GM12878 (cell line): ENCODE measurements at regions not wholly inside any gene's neighbourhood (a gene's known extent, or its start where the extent isn't known, plus 50 kb on each side); places are given as distances from the start of the nearest gene placed in this dataset.

ENCODE experiments used
- ATAC-seq: fragments of 200-7000 bp; cut with Tn5 transposase; 3 replicates; pipeline ENCODE4 v1.9.1; 2020; ENCODE audit warnings: mild to moderate bottlenecking, moderate library complexity
- BruUV-seq: library from RNA; stranded (reverse); fragments of 400-500 nt; replicated peaks from 2 replicates; lab custom pipeline; 2021; lab: Mats Ljungman, UMichigan
- CTCF ChIA-PET: fragments of 300-600 bp; sonication (Branson Sonifier 250); formaldehyde crosslinking; extraction: SDS; loops from one replicate; lab custom pipeline; 2021; ENCODE audit warnings: inconsistent platforms; lab: Yijun Ruan, JAX
- POLR2A ChIA-PET: fragments of 350-600 bp; formaldehyde crosslinking; extraction: SDS; loops from one replicate; lab custom pipeline; 2021; ENCODE audit warnings: inconsistent platforms; lab: Charles Lee
- RAD21 ChIA-PET: fragments of 300-600 bp; sonication (Branson Sonifier 250); formaldehyde crosslinking; loops from one replicate; lab custom pipeline; 2023; ENCODE audit warnings: antibody characterized with exemption; ENCODE audit not compliant: unreplicated experiment; lab: Charles Lee
- SMC1A ChIA-PET: fragments of 300-600 bp; sonication (Branson Sonifier 250); formaldehyde crosslinking; loops from one replicate; lab custom pipeline; 2023; ENCODE audit not compliant: unreplicated experiment, uncharacterized antibody; lab: Charles Lee
- DNase-seq: peaks from one replicate; pipeline ENCODE4 v3.0.0-alpha.2; 2011; ENCODE audit warnings: low read depth, low spot score
- FAIRE-seq: peaks from 3 replicates; lab custom pipeline; 2011; peaks lifted over from hg19 to GRCh38; lab: Jason Lieb, UNC
- H2AFZ ChIP-seq: 2 replicates; pipeline ENCODE4 v1.6.0; 2011; ENCODE audit warnings: low read depth, low read length, control low read depth; ENCODE audit not compliant: control insufficient read depth
- H3K27ac ChIP-seq: 2 replicates; pipeline ENCODE4 v1.5.1; 2011; ENCODE audit warnings: control low read depth; ENCODE audit not compliant: control insufficient read depth, insufficient read depth
- H3K27me3 ChIP-seq, 2 experiments: replicated peaks in 1 of 2; 2 replicates each; pipeline versions ENCODE4 v1.6.0 to v1.6.1; 2011; ENCODE audit warnings: low read length in 1 of 2; ENCODE audit not compliant: control insufficient read depth in 2 of 2, insufficient read depth in 2 of 2
- H3K36me3 ChIP-seq, 2 experiments: 2 replicates each; pipeline ENCODE4 v1.5.1; 2011; ENCODE audit warnings: low read length in 1 of 2; ENCODE audit not compliant: control insufficient read depth in 2 of 2, insufficient read depth in 2 of 2
- H3K4me1 ChIP-seq: 2 replicates; pipeline ENCODE4 v1.6.1; 2011; ENCODE audit warnings: mild to moderate bottlenecking, low read length, moderate library complexity, mixed read lengths; ENCODE audit not compliant: control insufficient read depth, insufficient read depth
- H3K4me2 ChIP-seq: 2 replicates; pipeline ENCODE4 v1.6.0; 2011; ENCODE audit warnings: control low read depth; ENCODE audit not compliant: control insufficient read depth, insufficient read depth
- H3K4me3 ChIP-seq: fragments of 200-600 bp; sonication (generic); 2 replicates; pipeline ENCODE4 v1.5.1; 2016
- H3K79me2 ChIP-seq: 2 replicates; pipeline ENCODE4 v1.6.0; 2011; ENCODE audit warnings: low read length; ENCODE audit not compliant: control insufficient read depth, insufficient read depth
- H3K9ac ChIP-seq: 2 replicates; pipeline ENCODE4 v1.8.0; 2011; ENCODE audit warnings: low read length, control low read depth, mixed read lengths; ENCODE audit not compliant: control insufficient read depth, insufficient read depth
- H3K9me3 ChIP-seq: replicated peaks from 3 replicates; pipeline ENCODE4 v1.5.1; 2011; ENCODE audit warnings: mild to moderate bottlenecking, low read length; ENCODE audit not compliant: control insufficient read depth, insufficient read depth
- H4K20me1 ChIP-seq: 2 replicates; pipeline ENCODE4 v1.6.0; 2011; ENCODE audit not compliant: control insufficient read depth, insufficient read depth
- BRCA1 ChIP-seq: IDR thresholded peaks from 2 replicates; pipeline ENCODE4 v1.6.1; 2011; ENCODE audit warnings: low read depth, low read length, improper control_type of control experiment
- CBX3 ChIP-seq: fragments of 200-600 bp; sonication (generic); IDR thresholded peaks from 2 replicates; pipeline ENCODE4 v1.6.1; 2016; ENCODE audit warnings: low read depth, borderline replicate concordance
- GABPA ChIP-seq: IDR thresholded peaks from 2 replicates; pipeline ENCODE4 v1.6.1; 2014; ENCODE audit warnings: antibody characterized with exemption, low read depth, mild to moderate bottlenecking, inconsistent platforms
- HDGF ChIP-seq: fragments of 450-650 bp; IDR thresholded peaks from 2 replicates; pipeline ENCODE4 v1.6.1; 2016; ENCODE audit warnings: antibody characterized with exemption
- KLF5 ChIP-seq: fragments of 450-650 bp; IDR thresholded peaks from 2 replicates; pipeline ENCODE4 v1.6.1; 2014; ENCODE audit warnings: mild to moderate bottlenecking; ENCODE audit not compliant: partially characterized antibody
- NRF1 ChIP-seq: conservative IDR thresholded peaks from 2 replicates; pipeline ENCODE4 v1.6.1; 2011; ENCODE audit warnings: mild to moderate bottlenecking, low read depth, low read length, improper control_type of control experiment
- PML ChIP-seq: IDR thresholded peaks from 2 replicates; pipeline ENCODE4 v1.6.1; 2012; ENCODE audit warnings: low read length, inconsistent platforms
- SREBF2 ChIP-seq: IDR thresholded peaks from 2 replicates; pipeline ENCODE4 v1.6.1; 2012; ENCODE audit warnings: mild to moderate bottlenecking, low read length
- ZNF622 ChIP-seq: fragments of 450-650 bp; IDR thresholded peaks from 2 replicates; pipeline ENCODE4 v1.6.1; 2017; ENCODE audit warnings: mild to moderate bottlenecking, inconsistent platforms
- WGBS: methylation state at CpG from one replicate; pipeline ENCODE4 v1.1.6; 2016; ENCODE audit warnings: low lambda C conversion rate; ENCODE audit not compliant: insufficient replicate concordance, insufficient coverage; ENCODE audit errors: missing lambda C conversion rate; 5-methylcytosine and 5-hydroxymethylcytosine counted together
- in situ Hi-C: fragments of 300-500 bp; cut with MboI; formaldehyde crosslinking; loops from 9 replicates; pipeline ENCODE4 v1.14.3; 2018; ENCODE audit warnings: mixed read lengths
- intact Hi-C: fragments of 100-400 bp; cut with micrococcal nuclease; formaldehyde crosslinking; loops from one replicate; pipeline ENCODE4 v1.14.2; 2022; ENCODE audit not compliant: unreplicated experiment
- TF ChIP-seq, protein P1 (sequence below), 3 experiments: IDR thresholded peaks in 2 of 3; conservative IDR thresholded peaks in 1 of 3; 2 replicates each; pipeline ENCODE4 v1.5.1; 2011; ENCODE audit warnings: low read depth in 3 of 3, low read length in 3 of 3, mild to moderate bottlenecking in 3 of 3, control low read depth in 2 of 3, moderate library complexity in 2 of 3, inconsistent platforms in 1 of 3, mixed read lengths in 1 of 3; ENCODE audit not compliant: control insufficient read depth in 2 of 3, insufficient read depth in 1 of 3; ENCODE audit errors: extremely low read depth in 1 of 3

DNA sequence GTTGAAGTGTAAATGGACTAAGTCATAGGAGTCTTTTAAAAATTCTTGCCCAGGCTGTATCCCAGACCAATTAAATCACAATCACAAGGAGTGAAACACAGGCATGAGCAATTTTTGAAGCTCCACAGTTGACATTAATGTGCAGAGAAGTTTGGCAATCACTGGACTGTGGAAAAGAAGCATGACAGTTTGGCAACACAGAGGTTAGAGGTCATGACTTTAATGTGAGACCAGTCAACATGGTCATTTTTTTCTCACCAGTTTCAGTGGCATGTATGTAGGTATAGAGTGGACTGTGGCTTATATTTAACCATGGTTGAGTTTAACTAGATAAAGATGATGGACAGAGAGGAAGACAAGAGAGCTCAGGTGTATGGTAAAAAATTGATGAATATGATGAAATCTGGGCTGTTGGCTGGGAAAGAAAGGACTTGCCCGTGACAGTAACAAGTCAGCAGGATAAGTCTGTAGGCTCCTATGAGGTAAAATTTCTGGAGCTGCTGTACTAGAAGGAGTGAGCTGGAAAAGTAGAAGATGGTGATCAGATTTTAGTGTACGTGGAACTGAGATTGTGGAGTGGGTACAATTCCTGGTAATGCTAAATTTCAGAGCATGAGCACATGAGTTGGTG lies 432.2 kb upstream of the GHITM start:
- ChIA-PET CTCF (no interaction called here), POLR2A (no interaction called here), RAD21 (no interaction called here), SMC1A (no interaction called here)
- Histone ChIP-seq H3K27ac (no peak overlapping the region), H3K9me3 (no peaks in the 10 kb centered on the region), H4K20me1 (no peaks in the 10 kb centered on the region), H2AFZ (no peak overlapping the region), H3K27me3 (no peaks in the 10 kb centered on the region), H3K4me2 (no peak overlapping the region), H3K9ac (no peak overlapping the region), H3K4me3 (no peak overlapping the region), H3K4me1 (no peaks in the 10 kb centered on the region), H3K36me3 (no peaks in the 10 kb centered on the region), H3K79me2 (no peaks in the 10 kb centered on the region)
- TF ChIP-seq CBX3 (no peak), BRCA1 (no peak), NRF1 (no peak)
- TF ChIP-seq, protein P1, sequence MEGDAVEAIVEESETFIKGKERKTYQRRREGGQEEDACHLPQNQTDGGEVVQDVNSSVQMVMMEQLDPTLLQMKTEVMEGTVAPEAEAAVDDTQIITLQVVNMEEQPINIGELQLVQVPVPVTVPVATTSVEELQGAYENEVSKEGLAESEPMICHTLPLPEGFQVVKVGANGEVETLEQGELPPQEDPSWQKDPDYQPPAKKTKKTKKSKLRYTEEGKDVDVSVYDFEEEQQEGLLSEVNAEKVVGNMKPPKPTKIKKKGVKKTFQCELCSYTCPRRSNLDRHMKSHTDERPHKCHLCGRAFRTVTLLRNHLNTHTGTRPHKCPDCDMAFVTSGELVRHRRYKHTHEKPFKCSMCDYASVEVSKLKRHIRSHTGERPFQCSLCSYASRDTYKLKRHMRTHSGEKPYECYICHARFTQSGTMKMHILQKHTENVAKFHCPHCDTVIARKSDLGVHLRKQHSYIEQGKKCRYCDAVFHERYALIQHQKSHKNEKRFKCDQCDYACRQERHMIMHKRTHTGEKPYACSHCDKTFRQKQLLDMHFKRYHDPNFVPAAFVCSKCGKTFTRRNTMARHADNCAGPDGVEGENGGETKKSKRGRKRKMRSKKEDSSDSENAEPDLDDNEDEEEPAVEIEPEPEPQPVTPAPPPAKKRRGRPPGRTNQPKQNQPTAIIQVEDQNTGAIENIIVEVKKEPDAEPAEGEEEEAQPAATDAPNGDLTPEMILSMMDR (IDR thresholded peaks at IDR 0.05 in 2 of 3, conservative IDR thresholded peaks at IDR 0.05 in 1 of 3; ENCODE audit: control insufficient read depth in 2 of 3, extremely low read depth in 1 of 3, insufficient read depth in 1 of 3, low read depth in 3 of 3, low read length in 3 of 3), result no peak
- WGBS, result 41% methylated on average over 2 of the region's 2 CpGs
- intact Hi-C loops (no loop called here), in situ Hi-C loops (no loop called here)
- BruUV-seq, result no TSS peak
- FAIRE-seq (no peak), ATAC-seq (no peak), DNase-seq (no peak)

DNA sequence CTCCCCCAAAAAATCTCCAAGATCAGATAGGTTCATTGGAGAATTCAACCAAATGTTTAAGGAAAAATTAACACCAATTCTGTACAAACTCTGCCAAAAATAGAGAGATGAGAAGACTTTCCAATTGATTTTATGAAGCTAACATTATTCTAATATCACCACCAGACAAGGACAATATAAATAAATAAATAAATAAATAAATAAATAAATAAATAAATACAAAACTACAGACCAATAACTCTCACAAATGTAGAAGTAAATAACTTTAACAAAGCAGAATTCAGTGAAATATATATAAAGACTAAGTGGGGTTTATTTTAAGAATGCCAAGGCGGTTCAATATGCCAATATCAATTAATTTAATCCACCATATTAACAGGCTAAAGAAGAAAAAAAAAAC lies 425.9 kb upstream of the GHITM start:
- DNase-seq (no peak), FAIRE-seq (no peak), ATAC-seq (no peak)
- Histone ChIP-seq H3K36me3 (no peaks in the 10 kb centered on the region), H3K79me2 (no peaks in the 10 kb centered on the region), H4K20me1 (no peaks in the 10 kb centered on the region), H3K4me1 (no peaks in the 10 kb centered on the region), H3K4me3 (no peak overlapping the region), H2AFZ (no peak overlapping the region), H3K27ac (no peak overlapping the region), H3K4me2 (no peak overlapping the region), H3K27me3 (no peaks in the 10 kb centered on the region), H3K9me3 (no peaks in the 10 kb centered on the region; the same call in 2 of the 3 replicates), H3K9ac (no peak overlapping the region)
- RAD21 ChIA-PET, result no interaction called here
- no TSS peak for BruUV-seq
- CTCF ChIA-PET, result no interaction called here
- in situ Hi-C loops (no loop called here), intact Hi-C loops (no loop called here)
- POLR2A ChIA-PET, result no interaction called here
- WGBS, result 41% methylated on average over 1 of the region's 1 CpG
- SMC1A ChIA-PET, result interaction anchor here (0.7 kb wide), 1 partner anchor 805 kb away, joined by 3 read pairs; no protein-coding TSS in a partner anchor
- TF ChIP-seq SREBF2 (no peak), KLF5 (no peak), GABPA (no peak), HDGF (no peak), PML (no peak), ZNF622 (no peak)
- TF ChIP-seq, protein P1 (IDR thresholded peaks at IDR 0.05 in 2 of 3, conservative IDR thresholded peaks at IDR 0.05 in 1 of 3; ENCODE audit: control insufficient read depth in 2 of 3, extremely low read depth in 1 of 3, insufficient read depth in 1 of 3, low read depth in 3 of 3, low read length in 3 of 3), result no peak
